Neuron (in vitro differentiated cells): ENCODE measurements at regions not wholly inside any gene's neighbourhood (a gene's known extent, or its start where the extent isn't known, plus 50 kb on each side); places are given as distances from the start of the nearest gene placed in this dataset.

Source experiments
- H2AFZ ChIP-seq: one replicate; pipeline ENCODE4 v1.6.1; 2013; ENCODE audit warnings: low read depth, mild to moderate bottlenecking, inconsistent platforms, low read length, moderate library complexity
- H3K27me3 ChIP-seq: one replicate; pipeline ENCODE4 v1.6.1; 2013; ENCODE audit warnings: low read length; ENCODE audit not compliant: insufficient read depth
- H3K36me3 ChIP-seq: one replicate; pipeline ENCODE4 v1.6.1; 2013; ENCODE audit warnings: low read length; ENCODE audit not compliant: insufficient read depth
- H3K4me1 ChIP-seq: one replicate; pipeline ENCODE4 v1.6.1; 2013; ENCODE audit warnings: low read length; ENCODE audit not compliant: insufficient read depth
- H3K4me3 ChIP-seq: 2 replicates; pipeline ENCODE4 v1.5.1; 2013; ENCODE audit warnings: mild to moderate bottlenecking, low read length, moderate library complexity
- H3K9me3 ChIP-seq: one replicate; pipeline ENCODE4 v1.6.1; 2013; ENCODE audit warnings: low read length

DNA sequence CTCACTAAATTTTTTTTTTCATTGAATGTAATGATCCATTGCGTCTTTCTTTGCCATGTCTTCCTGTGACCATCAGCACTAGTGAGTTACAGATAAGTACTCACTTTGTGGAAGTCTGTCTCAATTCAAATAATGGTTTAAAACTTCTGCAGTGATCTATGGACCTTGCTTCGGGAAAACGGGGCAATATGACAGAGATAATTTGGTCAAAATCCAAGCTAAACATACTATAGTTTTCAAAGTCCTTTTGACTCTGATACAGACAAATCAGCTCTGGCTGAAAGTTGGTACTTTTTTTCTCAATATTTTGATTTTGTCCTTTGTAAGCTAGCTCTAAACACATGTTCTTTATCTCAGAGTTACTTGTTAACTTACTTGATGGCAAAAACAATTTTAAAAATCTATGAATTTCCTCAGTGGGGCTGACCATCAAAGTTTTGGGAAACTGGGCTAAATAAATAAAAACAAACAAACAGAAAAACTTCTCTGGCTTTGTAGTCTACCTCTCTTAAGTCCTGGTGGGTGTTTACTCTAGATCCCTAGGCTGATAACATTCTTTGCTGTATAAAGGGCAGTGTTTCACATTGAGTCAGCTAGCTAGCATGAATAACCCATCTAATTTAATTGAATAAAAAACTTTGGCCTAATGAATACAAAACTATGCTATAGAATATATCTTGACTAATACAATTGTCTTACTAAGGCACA, 327.6 kb downstream of the RDH14 start:
- H3K27me3 ChIP-seq, result no peaks in the 10 kb centered on the region
- H3K4me1 ChIP-seq, result no peaks in the 10 kb centered on the region
- H3K36me3 ChIP-seq, result no peaks in the 10 kb centered on the region
- no peak overlapping the region for H3K4me3 ChIP-seq
- no peaks in the 10 kb centered on the region for H3K9me3 ChIP-seq
- no peak overlapping the region for H2AFZ ChIP-seq

DNA sequence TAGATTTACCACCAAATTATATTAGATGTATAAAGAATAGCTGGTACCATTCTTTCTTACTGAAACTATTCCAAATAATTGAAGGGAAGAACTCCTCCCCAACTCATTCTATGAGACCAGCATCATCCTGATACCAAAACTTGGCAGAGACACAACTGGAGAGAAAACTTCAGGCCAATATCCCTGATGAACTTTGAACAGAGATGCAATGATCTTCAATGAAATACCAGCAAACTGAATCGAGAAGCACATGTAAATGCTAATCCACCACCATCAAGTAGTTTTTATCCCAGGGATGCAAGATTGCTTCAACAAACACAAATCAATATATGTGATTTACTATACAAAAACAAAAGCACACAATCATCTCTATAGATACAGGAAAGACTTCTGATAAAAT, 329.8 kb downstream of the RDH14 start:
- Histone ChIP-seq H3K4me3 (no peak overlapping the region), H2AFZ (no peak overlapping the region), H3K36me3 (no peaks in the 10 kb centered on the region), H3K9me3 (no peaks in the 10 kb centered on the region), H3K27me3 (no peaks in the 10 kb centered on the region), H3K4me1 (no peaks in the 10 kb centered on the region)

DNA sequence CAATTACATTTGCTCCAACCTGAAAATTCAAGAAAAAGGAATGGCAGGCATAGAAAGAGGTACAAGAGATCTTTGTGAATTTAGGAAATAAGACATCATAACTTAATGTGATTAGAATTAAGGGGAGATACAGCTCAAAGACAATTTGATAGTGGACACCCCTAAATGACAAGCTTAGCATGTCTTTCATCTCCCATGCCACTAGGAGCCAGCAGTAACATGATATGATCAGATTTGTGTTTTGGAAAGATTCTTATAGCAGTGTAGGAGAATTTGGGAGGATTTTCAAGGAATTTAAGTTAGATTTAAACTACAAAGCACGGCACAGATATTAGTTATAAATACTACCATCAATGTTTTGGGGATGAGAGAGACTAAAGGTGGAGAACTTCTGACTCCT, 340.8 kb downstream of the RDH14 start:
- Histone ChIP-seq H3K9me3 (no peaks in the 10 kb centered on the region), H3K36me3 (no peaks in the 10 kb centered on the region), H3K4me3 (no peak overlapping the region), H2AFZ (no peak overlapping the region), H3K4me1 (no peaks in the 10 kb centered on the region), H3K27me3 (no peaks in the 10 kb centered on the region)

- Histone ChIP-seq H3K27me3 (no peaks in the 10 kb centered on the region), H3K9me3 (no peaks in the 10 kb centered on the region), H3K4me1 (no peaks in the 10 kb centered on the region), H2AFZ (no peak overlapping the region), H3K36me3 (no peaks in the 10 kb centered on the region), H3K4me3 (no peak overlapping the region)
Measured at GRCh38 chr2:18218160-18218933, 339.9 kb downstream of the KCNS3 start.

DNA sequence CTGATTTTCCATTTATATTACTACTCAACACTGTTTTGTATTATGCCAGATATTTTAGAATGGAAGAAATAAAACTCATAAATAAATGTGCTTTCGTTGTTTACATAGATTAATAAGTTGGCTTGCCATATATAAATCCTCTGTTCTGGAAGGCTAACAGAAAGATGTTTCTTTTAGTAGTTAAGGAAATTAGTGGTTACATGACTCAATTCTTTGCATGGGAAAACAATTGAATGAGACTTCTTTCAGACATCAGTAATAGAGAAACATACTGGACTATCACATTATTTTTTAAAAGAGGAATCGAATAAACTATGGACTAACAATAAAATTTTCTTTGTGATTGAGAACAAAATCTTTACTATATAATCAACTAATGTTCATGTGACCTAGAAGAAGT, 336.5 kb downstream of the KCNS3 start:
- H3K4me1 ChIP-seq, result no peaks in the 10 kb centered on the region
- H3K9me3 ChIP-seq, result no peaks in the 10 kb centered on the region
- no peak overlapping the region for H3K4me3 ChIP-seq
- H3K27me3 ChIP-seq, result no peaks in the 10 kb centered on the region
- H3K36me3 ChIP-seq, result no peaks in the 10 kb centered on the region
- H2AFZ ChIP-seq, result no peak overlapping the region

DNA sequence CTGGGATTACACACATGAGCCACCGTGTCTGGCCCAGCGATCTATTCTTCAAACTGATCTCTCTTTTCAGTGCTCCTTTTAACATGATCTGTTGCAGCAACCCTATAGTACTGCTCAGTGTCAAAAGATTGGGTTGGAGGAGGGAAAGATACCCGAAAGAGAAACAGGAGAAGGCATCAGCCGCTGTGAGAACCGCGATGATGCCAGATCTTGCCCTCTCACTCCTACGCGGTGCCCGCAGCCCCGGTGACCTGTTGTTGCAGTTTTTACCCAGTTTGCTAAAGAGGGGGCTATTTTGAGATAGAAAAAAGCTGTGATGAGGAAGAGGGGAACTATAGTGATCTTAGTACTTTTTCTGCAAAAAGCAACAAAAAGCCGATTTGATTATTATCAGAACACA, 335.5 kb downstream of the KCNS3 start:
- H2AFZ ChIP-seq, result no peak overlapping the region
- H3K4me3 ChIP-seq, result no peak overlapping the region
- no peaks in the 10 kb centered on the region for H3K4me1 ChIP-seq
- H3K36me3 ChIP-seq, result no peaks in the 10 kb centered on the region
- no peaks in the 10 kb centered on the region for H3K27me3 ChIP-seq
- no peaks in the 10 kb centered on the region for H3K9me3 ChIP-seq

DNA sequence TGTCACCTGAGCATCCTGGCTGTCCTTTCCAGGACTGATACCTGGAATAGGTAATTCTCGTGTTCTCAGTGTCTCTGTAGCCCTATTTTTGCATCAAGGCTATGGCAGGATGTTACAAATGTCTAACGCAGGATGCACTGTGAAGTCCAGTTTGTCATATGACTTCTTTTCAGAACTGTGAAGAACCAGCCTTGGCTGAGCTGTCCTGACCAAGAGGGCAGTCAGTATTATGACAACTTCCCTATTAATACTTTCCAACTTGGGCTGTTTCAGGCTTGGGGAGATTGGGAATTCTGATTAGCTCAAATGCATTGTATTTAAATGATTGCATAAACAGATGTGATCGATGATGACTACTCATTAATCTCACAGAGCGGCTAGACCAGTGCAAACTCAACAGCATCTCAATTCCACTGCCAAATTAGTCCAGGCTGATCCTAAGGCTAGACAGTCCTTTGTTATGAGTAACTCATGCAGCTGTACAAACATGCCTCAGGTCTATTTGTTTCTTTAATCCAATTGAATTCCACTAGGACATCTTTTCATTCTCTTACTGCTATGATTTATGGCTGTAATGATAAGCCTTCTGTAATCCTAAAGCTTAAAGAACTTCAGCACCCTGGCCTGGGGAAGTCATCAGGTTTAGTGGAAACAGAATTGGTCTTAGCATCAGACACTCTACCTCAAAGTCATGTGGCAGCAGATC, 331.6 kb downstream of the KCNS3 start:
- H2AFZ ChIP-seq, result no peak overlapping the region
- no peaks in the 10 kb centered on the region for H3K9me3 ChIP-seq
- no peaks in the 10 kb centered on the region for H3K4me1 ChIP-seq
- no peak overlapping the region for H3K4me3 ChIP-seq
- H3K27me3 ChIP-seq, result no peaks in the 10 kb centered on the region
- H3K36me3 ChIP-seq, result no peaks in the 10 kb centered on the region

DNA sequence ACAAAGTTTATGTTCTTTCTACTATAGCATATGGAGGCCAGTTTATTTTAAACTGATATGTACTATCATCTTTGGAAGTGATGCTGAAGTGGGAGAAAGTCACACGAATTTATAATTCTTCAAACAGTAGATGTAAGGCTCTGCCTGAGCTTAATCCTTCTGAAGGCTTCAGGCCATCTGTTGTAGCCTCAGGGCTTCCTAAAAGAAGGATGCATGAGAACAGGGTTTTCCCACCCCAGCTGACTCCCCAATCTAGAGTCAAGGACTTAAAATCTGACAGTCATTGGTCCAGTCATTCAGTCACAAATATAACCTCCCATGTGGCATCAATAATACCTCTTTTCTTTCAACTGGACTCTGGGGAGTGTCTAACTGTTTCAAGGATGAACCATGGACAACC, 330.5 kb downstream of the KCNS3 start:
- no peak overlapping the region for H2AFZ ChIP-seq
- no peak overlapping the region for H3K4me3 ChIP-seq
- H3K27me3 ChIP-seq, result no peaks in the 10 kb centered on the region
- H3K9me3 ChIP-seq, result no peaks in the 10 kb centered on the region
- no peaks in the 10 kb centered on the region for H3K4me1 ChIP-seq
- no peaks in the 10 kb centered on the region for H3K36me3 ChIP-seq

DNA sequence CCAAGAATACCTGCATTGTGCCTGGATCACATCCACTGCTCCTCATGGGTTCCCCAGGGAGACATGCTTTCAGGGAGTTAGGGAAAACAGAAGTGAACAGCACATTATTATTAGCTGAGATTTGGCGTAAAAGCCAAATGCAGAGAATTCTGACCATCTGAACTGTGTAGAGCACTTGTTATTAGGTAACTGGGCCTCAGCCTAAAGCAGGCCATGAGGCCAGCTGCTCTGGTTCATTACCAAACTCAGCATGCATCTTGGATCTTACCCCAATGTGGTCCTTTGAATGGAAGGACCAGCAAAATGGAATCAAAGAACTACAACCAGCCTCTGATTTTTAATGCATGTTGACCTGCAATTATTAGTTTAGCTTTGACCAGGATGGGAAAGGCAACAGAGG, 322.3 kb downstream of the KCNS3 start:
- Histone ChIP-seq H2AFZ (no peak overlapping the region), H3K36me3 (no peaks in the 10 kb centered on the region), H3K4me3 (no peak overlapping the region), H3K4me1 (no peaks in the 10 kb centered on the region), H3K9me3 (no peaks in the 10 kb centered on the region), H3K27me3 (no peaks in the 10 kb centered on the region)

DNA sequence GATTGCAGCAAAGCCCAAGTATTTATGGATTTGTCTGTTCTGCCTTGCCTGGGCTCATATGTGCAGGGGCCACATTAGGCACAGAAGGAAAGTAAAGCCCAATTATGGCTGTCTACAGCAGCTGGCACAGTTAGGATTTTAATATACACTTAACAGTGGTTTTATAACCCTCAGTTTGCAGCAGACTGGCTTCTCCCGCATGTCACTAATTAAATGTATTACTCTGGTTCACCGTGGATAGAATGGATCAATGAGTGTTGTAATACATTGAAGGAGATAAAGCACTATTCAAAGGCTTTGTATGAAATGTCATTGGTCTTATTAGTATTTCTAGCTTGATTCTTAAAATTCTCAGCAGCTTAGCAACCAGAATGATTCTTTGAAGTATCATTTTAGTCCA, 320.2 kb downstream of the KCNS3 start:
- H3K9me3 ChIP-seq, result no peaks in the 10 kb centered on the region
- H2AFZ ChIP-seq, result no peak overlapping the region
- no peaks in the 10 kb centered on the region for H3K36me3 ChIP-seq
- H3K27me3 ChIP-seq, result no peaks in the 10 kb centered on the region
- no peaks in the 10 kb centered on the region for H3K4me1 ChIP-seq
- no peak overlapping the region for H3K4me3 ChIP-seq

DNA sequence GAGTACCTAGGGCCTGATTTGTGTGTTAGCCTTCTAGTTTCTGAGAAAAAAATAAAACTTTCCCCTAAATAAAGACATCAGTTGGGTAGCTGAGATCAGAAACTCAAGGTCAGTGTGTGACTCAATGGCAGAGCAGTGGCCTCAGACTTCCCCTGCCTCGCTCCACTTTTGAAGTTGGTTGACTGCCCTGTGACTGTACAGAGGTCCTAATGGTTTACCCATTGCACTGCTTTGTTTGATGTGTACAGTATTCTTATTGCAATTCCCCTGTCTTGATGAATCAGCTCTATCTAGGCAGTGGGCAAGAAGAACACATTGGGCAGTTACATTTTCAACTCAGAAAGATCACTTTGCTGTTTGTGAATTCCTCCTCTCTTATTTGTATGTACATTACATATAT, 315.7 kb downstream of the KCNS3 start:
- H3K4me1 ChIP-seq, result no peaks in the 10 kb centered on the region
- H3K27me3 ChIP-seq, result no peaks in the 10 kb centered on the region
- H3K36me3 ChIP-seq, result no peaks in the 10 kb centered on the region
- H3K9me3 ChIP-seq, result no peaks in the 10 kb centered on the region
- H2AFZ ChIP-seq, result no peak overlapping the region
- no peak overlapping the region for H3K4me3 ChIP-seq

- Histone ChIP-seq H3K4me1 (no peaks in the 10 kb centered on the region), H3K4me3 (no peak overlapping the region), H2AFZ (no peak overlapping the region), H3K9me3 (no peaks in the 10 kb centered on the region), H3K27me3 (no peaks in the 10 kb centered on the region), H3K36me3 (no peaks in the 10 kb centered on the region)
Measured at GRCh38 chr2:18186816-18187613, 308.5 kb downstream of the KCNS3 start.

DNA sequence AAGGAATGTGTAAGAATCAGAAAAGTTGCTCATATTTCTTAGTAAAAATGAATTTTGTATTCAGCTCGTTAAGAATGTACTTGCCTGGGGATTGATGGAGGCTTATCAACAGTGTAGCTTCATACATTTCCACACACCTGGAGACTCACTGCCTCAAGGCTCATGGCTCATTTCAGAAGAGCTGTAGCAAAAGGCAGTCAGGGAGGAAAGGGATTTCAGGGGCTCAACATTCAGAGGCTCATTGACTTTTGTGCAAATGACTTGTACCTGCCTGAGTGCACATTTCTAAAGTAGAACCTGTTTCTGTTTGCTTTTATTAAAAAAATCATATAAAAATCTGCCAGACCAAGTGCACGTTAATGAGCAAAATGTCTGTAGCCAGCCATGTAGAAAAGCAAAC, 304.4 kb downstream of the KCNS3 start:
- no peaks in the 10 kb centered on the region for H3K27me3 ChIP-seq
- no peak overlapping the region for H2AFZ ChIP-seq
- no peak overlapping the region for H3K4me3 ChIP-seq
- no peaks in the 10 kb centered on the region for H3K4me1 ChIP-seq
- H3K36me3 ChIP-seq, result no peaks in the 10 kb centered on the region
- H3K9me3 ChIP-seq, result no peaks in the 10 kb centered on the region
